Mucosa of descending colon (tissue), 3 donors: ENCODE measurements at regions not wholly inside any gene's neighbourhood (a gene's known extent, or its start where the extent isn't known, plus 50 kb on each side); places are given as distances from the start of the nearest gene placed in this dataset.

Source experiments
- ATAC-seq: fragments of 200-7000 bp; cut with Tn5 transposase; one replicate; pipeline ENCODE4 v1.9.1; 2020; ENCODE audit warnings: mild to moderate bottlenecking, moderate library complexity
- DNase-seq, 3 donors: peaks; one replicate each; pipeline ENCODE4 v3.0.0-alpha.2; 2020
- H3K36me3 ChIP-seq: fragments of 200-600 bp; one replicate; pipeline ENCODE4 v1.8.0; 2021; ENCODE audit warnings: low read depth, mild to moderate bottlenecking
- H3K4me1 ChIP-seq: fragments of 200-600 bp; one replicate; pipeline ENCODE4 v1.8.0; 2021; ENCODE audit warnings: low read depth, mild to moderate bottlenecking
- H3K4me3 ChIP-seq: fragments of 200-600 bp; one replicate; pipeline ENCODE4 v1.8.0; 2021; ENCODE audit warnings: mild to moderate bottlenecking
- H3K9me3 ChIP-seq: fragments of 200-600 bp; one replicate; pipeline ENCODE4 v1.8.0; 2021; ENCODE audit warnings: mild to moderate bottlenecking
- CTCF ChIP-seq: fragments of 200-600 bp; IDR thresholded peaks from one replicate; pipeline ENCODE4 v1.8.0; 2022; ENCODE audit warnings: antibody characterized with exemption, mild to moderate bottlenecking
- intact Hi-C, 2 donors: fragments of 100-400 bp; cut with DNase I in 1 of 2; cut with micrococcal nuclease in 1 of 2; formaldehyde crosslinking; loops; one replicate each; pipeline versions ENCODE4 v1.11.0 to v1.11.1; 2022; cut with DNase I, micrococcal nuclease
- donor health status: DM: no; HTN: no; CAD: no; lungs with moderate emphysema.
- donor health status: DM: no; HTN: no; CAD: no.
- donor health status: DM: no; HTN: yes; CAD: no.

DNA sequence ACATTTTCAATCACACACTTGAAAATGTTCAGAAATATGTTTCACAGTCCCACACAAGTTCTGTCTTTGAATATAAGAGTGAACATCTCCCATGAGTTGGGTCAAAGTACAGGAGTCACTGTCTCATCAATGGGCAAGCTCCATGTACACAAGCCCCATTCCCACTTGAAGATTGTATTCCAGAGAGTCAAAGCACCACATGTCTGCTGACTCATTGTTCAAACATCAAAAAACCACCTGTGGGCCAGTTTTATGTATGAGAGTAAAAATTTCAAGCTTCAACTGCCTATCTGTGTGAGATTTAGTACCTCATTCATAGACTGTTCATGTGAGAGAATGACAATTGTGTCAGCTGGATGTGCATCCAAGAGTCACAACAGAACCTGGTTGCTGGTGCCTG lies 1174.4 kb upstream of the AMELY start:
- DNase-seq: no peak
- Histone ChIP-seq H3K4me1 (no peaks in the 10 kb centered on the region), H3K36me3 (no peaks in the 10 kb centered on the region), H3K4me3 (no peak overlapping the region), H3K9me3 (no peaks in the 10 kb centered on the region)
- ATAC-seq: no peak
- TF ChIP-seq CTCF: no peak
- intact Hi-C loops: no loop called here

- intact Hi-C loops: no loop called here
- H3K4me1 ChIP-seq: no peaks in the 10 kb centered on the region
- DNase-seq (no peak), ATAC-seq (no peak)
- H3K36me3 ChIP-seq: no peaks in the 10 kb centered on the region
- no peaks in the 10 kb centered on the region for H3K9me3 ChIP-seq
- no peak for TF ChIP-seq CTCF
- H3K4me3 ChIP-seq: no peak overlapping the region
Observed at GRCh38 chrY:8084192-8084591, 1172.6 kb upstream of the AMELY start.

DNA sequence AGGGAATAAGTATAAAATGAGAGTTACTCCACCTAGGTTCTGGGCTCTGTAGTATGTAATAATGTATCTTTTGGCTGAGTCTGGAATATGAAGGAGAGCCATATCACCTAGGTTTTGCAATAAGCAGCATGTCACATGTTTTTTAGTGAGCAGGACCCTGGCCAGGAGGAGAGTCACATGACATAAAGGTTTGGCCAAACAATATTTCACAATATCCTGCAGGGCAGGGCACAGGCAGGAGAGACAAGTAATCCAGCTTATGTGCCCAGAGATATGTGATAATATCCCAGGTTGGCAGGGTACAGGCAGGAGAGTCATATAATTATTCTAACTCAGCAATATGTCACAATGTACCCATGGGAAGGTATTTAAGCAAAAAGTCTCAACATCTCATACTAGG lies 1169.6 kb upstream of the AMELY start:
- H3K4me1 ChIP-seq: no peaks in the 10 kb centered on the region
- no peaks in the 10 kb centered on the region for H3K36me3 ChIP-seq
- no peak overlapping the region for H3K4me3 ChIP-seq
- DNase-seq (peak in 1 of 3 donors; percentile 6), ATAC-seq (no peak)
- no peaks in the 10 kb centered on the region for H3K9me3 ChIP-seq
- intact Hi-C loops: no loop called here
- no peak for TF ChIP-seq CTCF

DNA sequence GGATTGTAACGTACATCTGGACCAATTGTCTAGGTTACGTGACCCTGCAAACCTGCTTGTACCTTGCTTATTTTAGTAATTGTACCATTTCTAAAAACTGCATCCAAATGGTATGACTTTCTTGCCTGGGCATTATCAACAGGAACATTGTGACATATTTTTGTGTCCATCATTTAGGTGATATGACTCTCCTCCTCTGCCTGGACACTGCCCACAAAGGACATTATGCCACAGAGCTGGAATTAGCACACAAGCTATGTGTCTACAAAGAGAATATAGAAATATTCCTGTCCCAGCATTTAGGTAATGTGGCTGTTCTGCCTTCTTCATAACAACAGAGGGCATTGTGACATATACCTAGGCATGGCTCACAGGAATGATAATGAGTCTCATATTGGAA lies 1153.7 kb upstream of the AMELY start:
- H3K36me3 ChIP-seq: no peaks in the 10 kb centered on the region
- DNase-seq (no peak), ATAC-seq (no peak)
- intact Hi-C loops: no loop called here
- no peaks in the 10 kb centered on the region for H3K4me1 ChIP-seq
- no peaks in the 10 kb centered on the region for H3K9me3 ChIP-seq
- H3K4me3 ChIP-seq: no peak overlapping the region
- TF ChIP-seq CTCF: no peak

DNA sequence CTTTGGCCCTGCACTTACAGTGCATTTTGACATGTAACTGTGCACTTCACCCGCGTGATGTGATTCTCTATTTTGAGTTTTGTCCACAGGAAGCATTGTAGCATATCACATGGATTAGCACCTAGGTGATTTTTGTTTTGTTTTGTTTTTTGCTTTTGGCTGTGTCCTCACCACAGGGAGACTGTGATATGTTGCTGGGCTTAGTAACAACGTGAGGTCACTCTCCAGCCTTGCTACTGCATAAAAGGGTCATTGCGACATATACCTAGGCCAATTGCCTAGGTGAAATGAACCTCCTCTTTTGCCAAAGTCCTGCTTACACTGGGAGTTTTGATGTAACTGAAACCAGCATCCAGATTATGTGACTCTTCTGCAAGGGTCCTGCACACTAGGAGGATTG lies 1152.9 kb upstream of the AMELY start:
- DNase-seq (no peak), ATAC-seq (no peak)
- intact Hi-C loops: no loop called here
- no peaks in the 10 kb centered on the region for H3K36me3 ChIP-seq
- H3K9me3 ChIP-seq: no peaks in the 10 kb centered on the region
- no peaks in the 10 kb centered on the region for H3K4me1 ChIP-seq
- no peak overlapping the region for H3K4me3 ChIP-seq
- no peak for TF ChIP-seq CTCF

GRCh38 chrY:8063973-8064372 lies 1152.4 kb upstream of the AMELY start:
- H3K36me3 ChIP-seq: no peaks in the 10 kb centered on the region
- H3K4me3 ChIP-seq: no peak overlapping the region
- DNase-seq (no peak), ATAC-seq (no peak)
- no peaks in the 10 kb centered on the region for H3K9me3 ChIP-seq
- intact Hi-C loops: no loop called here
- H3K4me1 ChIP-seq: no peaks in the 10 kb centered on the region
- TF ChIP-seq CTCF: no peak
